GM21360 (cell line): ENCODE measurements at regions not wholly inside any gene's neighbourhood (a gene's known extent, or its start where the extent isn't known, plus 50 kb on each side); places are given as distances from the start of the nearest gene placed in this dataset.

ENCODE experiments used
- ATAC-seq: cut with Tn5 transposase; IDR thresholded peaks from one replicate; pipeline ENCODE4 v1.9.1; 2021; ENCODE audit warnings: mild to moderate bottlenecking, moderate library complexity; ENCODE audit not compliant: unreplicated experiment

GRCh38 chr13:81493144-81493543 is 1152.2 kb upstream of the SPRY2 start:
- ATAC-seq = no peak

GRCh38 chr13:81492449-81492848 is 1151.5 kb upstream of the SPRY2 start:
- no peak for ATAC-seq

- no peak for ATAC-seq
These were observed 1147.1 kb upstream of the SPRY2 start for GRCh38 chr13:81488021-81488420.

GRCh38 chr13:81487151-81487550 is 1146.2 kb upstream of the SPRY2 start:
- no peak for ATAC-seq

- no peak for ATAC-seq
These were observed 1139.7 kb upstream of the SPRY2 start for GRCh38 chr13:81480634-81481033.

GRCh38 chr13:81473366-81473899 is 1132.5 kb upstream of the SPRY2 start:
- ATAC-seq = no peak

- ATAC-seq = no peak
These were observed 1117.2 kb upstream of the SPRY2 start for GRCh38 chr13:81458170-81458569.

GRCh38 chr13:81446441-81446840 is 1105.5 kb upstream of the SPRY2 start:
- no peak for ATAC-seq

- ATAC-seq = no peak
These were observed 1102.0 kb upstream of the SPRY2 start for GRCh38 chr13:81442904-81443303.

GRCh38 chr13:81425286-81425685 is 1084.4 kb upstream of the SPRY2 start:
- no peak for ATAC-seq

- no peak for ATAC-seq
These were observed 1068.4 kb upstream of the SPRY2 start for GRCh38 chr13:81409284-81409683.

GRCh38 chr13:81408647-81409046 is 1067.7 kb upstream of the SPRY2 start:
- ATAC-seq = no peak

GRCh38 chr13:81406639-81407292 is 1065.8 kb upstream of the SPRY2 start:
- ATAC-seq = no peak

GRCh38 chr13:81406022-81406421 is 1065.1 kb upstream of the SPRY2 start:
- no peak for ATAC-seq

- ATAC-seq = no peak
These were observed 1055.3 kb upstream of the SPRY2 start for GRCh38 chr13:81396192-81396591.

GRCh38 chr13:81395368-81395767 is 1054.4 kb upstream of the SPRY2 start:
- ATAC-seq = no peak

GRCh38 chr13:81394640-81395039 is 1053.7 kb upstream of the SPRY2 start:
- ATAC-seq = no peak

- ATAC-seq = no peak
These were observed 1052.8 kb upstream of the SPRY2 start for GRCh38 chr13:81393721-81394120.

- no peak for ATAC-seq
These were observed 1052.2 kb upstream of the SPRY2 start for GRCh38 chr13:81393110-81393509.

- no peak for ATAC-seq
These were observed 1047.5 kb upstream of the SPRY2 start for GRCh38 chr13:81388400-81388799.

GRCh38 chr13:81383444-81383843 is 1042.5 kb upstream of the SPRY2 start:
- no peak for ATAC-seq

- ATAC-seq = no peak
These were observed 1041.3 kb upstream of the SPRY2 start for GRCh38 chr13:81382246-81382645.

GRCh38 chr13:81381560-81381959 is 1040.6 kb upstream of the SPRY2 start:
- no peak for ATAC-seq
